Hepatocyte (in vitro differentiated cells): ENCODE measurements at regions not wholly inside any gene's neighbourhood (a gene's known extent, or its start where the extent isn't known, plus 50 kb on each side); places are given as distances from the start of the nearest gene placed in this dataset.

ENCODE experiments used
- EZH2 ChIP-seq: fragments of 200-600 bp; sonication (generic); IDR thresholded peaks from 2 replicates; pipeline ENCODE4 v1.6.1; 2016; ENCODE audit warnings: antibody characterized with exemption, mild to moderate bottlenecking, borderline replicate concordance
- EZH2phosphoT487 ChIP-seq: fragments of 200-600 bp; sonication (generic); IDR thresholded peaks from one replicate; pipeline ENCODE4 v1.6.1; 2018; ENCODE audit warnings: antibody characterized with exemption, mild to moderate bottlenecking, low read depth, moderate library complexity; ENCODE audit not compliant: unreplicated experiment, severe bottlenecking
- TF ChIP-seq, protein P1 (sequence below): fragments of 200-600 bp; sonication (generic); IDR thresholded peaks from 2 replicates; pipeline ENCODE4 v1.5.1; 2016; ENCODE audit warnings: antibody characterized with exemption, mild to moderate bottlenecking; ENCODE audit not compliant: poor library complexity

DNA sequence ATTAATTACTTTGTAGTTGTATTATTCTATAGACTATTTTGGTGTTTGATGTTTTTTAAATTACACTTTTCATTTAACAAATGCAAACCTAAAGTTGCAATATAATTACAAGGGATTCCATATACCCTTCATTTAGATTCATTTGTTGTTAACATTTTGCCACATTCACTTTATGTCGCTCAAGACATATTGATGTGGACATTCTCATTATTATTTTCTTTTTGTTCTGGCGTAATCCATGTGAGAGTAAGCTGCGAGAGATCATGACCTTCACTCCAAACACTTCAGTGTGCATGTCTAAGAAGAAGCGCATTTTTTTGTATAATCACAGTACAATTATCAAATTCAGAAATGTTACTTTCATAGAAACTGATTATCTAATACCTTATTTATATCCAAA, 280.6 kb downstream of the CALCRL start:
- TF ChIP-seq EZH2phosphoT487, result no peak
- TF ChIP-seq, protein P1, sequence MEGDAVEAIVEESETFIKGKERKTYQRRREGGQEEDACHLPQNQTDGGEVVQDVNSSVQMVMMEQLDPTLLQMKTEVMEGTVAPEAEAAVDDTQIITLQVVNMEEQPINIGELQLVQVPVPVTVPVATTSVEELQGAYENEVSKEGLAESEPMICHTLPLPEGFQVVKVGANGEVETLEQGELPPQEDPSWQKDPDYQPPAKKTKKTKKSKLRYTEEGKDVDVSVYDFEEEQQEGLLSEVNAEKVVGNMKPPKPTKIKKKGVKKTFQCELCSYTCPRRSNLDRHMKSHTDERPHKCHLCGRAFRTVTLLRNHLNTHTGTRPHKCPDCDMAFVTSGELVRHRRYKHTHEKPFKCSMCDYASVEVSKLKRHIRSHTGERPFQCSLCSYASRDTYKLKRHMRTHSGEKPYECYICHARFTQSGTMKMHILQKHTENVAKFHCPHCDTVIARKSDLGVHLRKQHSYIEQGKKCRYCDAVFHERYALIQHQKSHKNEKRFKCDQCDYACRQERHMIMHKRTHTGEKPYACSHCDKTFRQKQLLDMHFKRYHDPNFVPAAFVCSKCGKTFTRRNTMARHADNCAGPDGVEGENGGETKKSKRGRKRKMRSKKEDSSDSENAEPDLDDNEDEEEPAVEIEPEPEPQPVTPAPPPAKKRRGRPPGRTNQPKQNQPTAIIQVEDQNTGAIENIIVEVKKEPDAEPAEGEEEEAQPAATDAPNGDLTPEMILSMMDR, result no peak
- TF ChIP-seq EZH2, result no peak
